ENCODE measurements at regions not wholly inside any gene's neighbourhood (a gene's known extent, or its start where the extent isn't known, plus 50 kb on each side); places are given as distances from the start of the nearest gene placed in this dataset.
A peak's percentile ranks its signal among the peaks of the same experiment; 100 is the strongest.

GRCh38 chr16:59179446-59180082, 445.4 kb upstream of the GOT2 start:
- no peak for DNase-seq (ENCODE audit: low read depth)
- H3K4me3 ChIP-seq (ENCODE audit: low read depth, low read length): no peak overlapping the region
- TF ChIP-seq, protein P1, sequence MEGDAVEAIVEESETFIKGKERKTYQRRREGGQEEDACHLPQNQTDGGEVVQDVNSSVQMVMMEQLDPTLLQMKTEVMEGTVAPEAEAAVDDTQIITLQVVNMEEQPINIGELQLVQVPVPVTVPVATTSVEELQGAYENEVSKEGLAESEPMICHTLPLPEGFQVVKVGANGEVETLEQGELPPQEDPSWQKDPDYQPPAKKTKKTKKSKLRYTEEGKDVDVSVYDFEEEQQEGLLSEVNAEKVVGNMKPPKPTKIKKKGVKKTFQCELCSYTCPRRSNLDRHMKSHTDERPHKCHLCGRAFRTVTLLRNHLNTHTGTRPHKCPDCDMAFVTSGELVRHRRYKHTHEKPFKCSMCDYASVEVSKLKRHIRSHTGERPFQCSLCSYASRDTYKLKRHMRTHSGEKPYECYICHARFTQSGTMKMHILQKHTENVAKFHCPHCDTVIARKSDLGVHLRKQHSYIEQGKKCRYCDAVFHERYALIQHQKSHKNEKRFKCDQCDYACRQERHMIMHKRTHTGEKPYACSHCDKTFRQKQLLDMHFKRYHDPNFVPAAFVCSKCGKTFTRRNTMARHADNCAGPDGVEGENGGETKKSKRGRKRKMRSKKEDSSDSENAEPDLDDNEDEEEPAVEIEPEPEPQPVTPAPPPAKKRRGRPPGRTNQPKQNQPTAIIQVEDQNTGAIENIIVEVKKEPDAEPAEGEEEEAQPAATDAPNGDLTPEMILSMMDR (IDR thresholded peaks at IDR 0.05; ENCODE audit: control insufficient read depth, extremely low read depth, insufficient read depth): no peak

- H3K4me3 ChIP-seq (ENCODE audit: low read depth, low read length): no peak overlapping the region
- TF ChIP-seq, protein P1 (IDR thresholded peaks at IDR 0.05; ENCODE audit: control insufficient read depth, extremely low read depth, insufficient read depth): no peak
- no peak for DNase-seq (ENCODE audit: low read depth)
These were observed 439.3 kb upstream of the GOT2 start for GRCh38 chr16:59173408-59173831.

GRCh38 chr16:59170099-59170712, 436.1 kb upstream of the GOT2 start:
- H3K4me3 ChIP-seq (ENCODE audit: low read depth, low read length): no peak overlapping the region
- DNase-seq (ENCODE audit: low read depth): no peak
- TF ChIP-seq, protein P1 (IDR thresholded peaks at IDR 0.05; ENCODE audit: control insufficient read depth, extremely low read depth, insufficient read depth): no peak

DNA sequence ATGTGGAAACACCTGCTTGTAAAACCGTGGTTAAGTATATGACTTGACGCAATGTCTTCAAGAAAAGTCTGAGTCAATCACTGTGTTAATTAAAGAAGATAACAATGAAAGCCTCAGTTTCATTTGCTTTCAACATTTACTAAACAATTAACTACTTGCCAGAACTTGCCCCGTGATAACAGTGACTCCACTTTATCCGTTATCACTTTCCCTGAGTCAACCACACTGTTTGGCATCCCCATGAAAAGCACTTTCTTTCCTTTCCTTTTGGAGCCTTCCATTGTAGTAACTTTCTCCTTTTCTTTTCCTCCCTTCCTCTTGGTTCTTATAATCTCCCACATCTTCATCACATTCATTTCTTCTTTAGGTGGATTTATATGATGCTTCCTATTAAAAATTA, 435.1 kb upstream of the GOT2 start:
- TF ChIP-seq, protein P1 (IDR thresholded peaks at IDR 0.05; ENCODE audit: control insufficient read depth, extremely low read depth, insufficient read depth): no peak
- DNase-seq (ENCODE audit: low read depth): no peak
- no peak overlapping the region for H3K4me3 ChIP-seq (ENCODE audit: low read depth, low read length)

DNA sequence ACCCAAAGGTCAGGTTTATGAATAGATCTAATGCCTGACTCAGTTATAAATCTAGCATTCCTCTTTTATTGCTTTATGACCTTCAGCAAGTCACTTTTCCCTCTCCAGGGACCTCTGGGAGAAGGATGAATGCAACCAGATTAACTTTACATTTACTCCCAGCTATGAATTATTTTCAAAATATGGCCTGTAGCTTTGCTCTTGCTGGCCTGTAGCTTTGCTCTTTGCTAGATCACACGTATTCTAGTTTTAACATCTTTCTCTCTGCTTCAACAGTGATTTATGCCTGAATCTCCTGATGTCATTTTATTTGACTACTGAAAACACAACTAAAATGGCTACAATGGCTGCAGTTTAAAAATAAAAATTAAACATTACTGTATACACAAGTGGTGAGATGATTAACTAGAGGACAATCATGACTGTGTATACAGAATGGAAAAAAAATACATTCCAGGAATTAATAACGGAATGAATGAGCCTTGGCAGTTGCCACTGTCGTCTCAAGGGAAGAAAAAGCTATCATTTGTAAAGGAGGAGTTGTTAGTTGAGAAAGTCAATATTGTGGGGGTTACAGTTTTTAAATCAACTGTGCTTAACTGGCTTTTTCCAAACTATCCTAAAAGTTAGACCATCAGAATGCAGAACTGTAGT, 434.5 kb upstream of the GOT2 start:
- no peak for DNase-seq (ENCODE audit: low read depth)
- no peak overlapping the region for H3K4me3 ChIP-seq (ENCODE audit: low read depth, low read length)
- TF ChIP-seq, protein P1 (IDR thresholded peaks at IDR 0.05; ENCODE audit: control insufficient read depth, extremely low read depth, insufficient read depth): no peak

GRCh38 chr16:59164461-59164860, 430.3 kb upstream of the GOT2 start:
- peak; percentile 46 for DNase-seq (ENCODE audit: low read depth)

More at GRCh38 chr16:59164461-59164860, 430.3 kb upstream of the GOT2 start:
- no peak overlapping the region for H3K4me3 ChIP-seq (ENCODE audit: low read depth, low read length)
- TF ChIP-seq, protein P1 (IDR thresholded peaks at IDR 0.05; ENCODE audit: control insufficient read depth, extremely low read depth, insufficient read depth): no peak

Data from LNCaP clone FGC (cell line).